ENCODE measurements at regions not wholly inside any gene's neighbourhood (a gene's known extent, or its start where the extent isn't known, plus 50 kb on each side); places are given as distances from the start of the nearest gene placed in this dataset.

- 34 to 35% methylated on average over 7 of the region's 7 CpGs for WGBS, 2 donors
- no peak overlapping the region for H3K27ac ChIP-seq (ENCODE audit: low read depth in 1 of 2, low read length in 1 of 2)
- H3K36me3 ChIP-seq (ENCODE audit: control insufficient read depth in 4 of 4, insufficient read depth in 4 of 4, low read length in 4 of 4) = no peaks in the 10 kb centered on the region
- peak in 2 of 3 donors; percentile 12 to 25 for DNase-seq
- no peak overlapping the region for H3K4me3 ChIP-seq
- peaks cover 0 to 8% (median 0%) of the 10 kb centered on the region in 5 donors for H3K4me1 ChIP-seq (ENCODE audit: control insufficient read depth in 5 of 5, insufficient read depth in 5 of 5, low read length in 5 of 5)
- no peak for ATAC-seq (ENCODE audit: insufficient read depth, low FRiP score)
- no peak overlapping the region for H3K9ac ChIP-seq (ENCODE audit: insufficient read depth in 1 of 2, low read length in 2 of 2)
- H3K9me3 ChIP-seq (ENCODE audit: control insufficient read depth in 4 of 4, insufficient read depth in 3 of 4, low read length in 3 of 4) = no peaks in the 10 kb centered on the region
- TF ChIP-seq CTCF (IDR thresholded peaks at IDR 0.05; ENCODE audit: control extremely low read depth, extremely low read depth) = no peak
- H3K27me3 ChIP-seq (ENCODE audit: control insufficient read depth in 3 of 3, insufficient read depth in 3 of 3, low read length in 2 of 3) = no peaks in the 10 kb centered on the region
Observed at GRCh38 chr15:53448232-53449015, 311.0 kb downstream of the WDR72 start.

GRCh38 chr15:53447742-53448141 lies 311.7 kb downstream of the WDR72 start:
- no peak overlapping the region for H3K4me3 ChIP-seq
- WGBS, 2 donors = 80 to 86% methylated on average over 1 of the region's 1 CpG
- no peak overlapping the region for H3K9ac ChIP-seq (ENCODE audit: insufficient read depth in 1 of 2, low read length in 2 of 2)
- peaks cover 0 to 8% (median 0%) of the 10 kb centered on the region in 5 donors for H3K4me1 ChIP-seq (ENCODE audit: control insufficient read depth in 5 of 5, insufficient read depth in 5 of 5, low read length in 5 of 5)
- no peak for DNase-seq
- H3K27me3 ChIP-seq (ENCODE audit: control insufficient read depth in 3 of 3, insufficient read depth in 3 of 3, low read length in 2 of 3) = no peaks in the 10 kb centered on the region
- no peaks in the 10 kb centered on the region for H3K36me3 ChIP-seq (ENCODE audit: control insufficient read depth in 4 of 4, insufficient read depth in 4 of 4, low read length in 4 of 4)
- no peaks in the 10 kb centered on the region for H3K9me3 ChIP-seq (ENCODE audit: control insufficient read depth in 4 of 4, insufficient read depth in 3 of 4, low read length in 3 of 4)
- no peak for TF ChIP-seq CTCF (IDR thresholded peaks at IDR 0.05; ENCODE audit: control extremely low read depth, extremely low read depth)
- no peak for ATAC-seq (ENCODE audit: insufficient read depth, low FRiP score)
- H3K27ac ChIP-seq (ENCODE audit: low read depth in 1 of 2, low read length in 1 of 2) = no peak overlapping the region

GRCh38 chr15:53447053-53447574 lies 312.3 kb downstream of the WDR72 start:
- Histone ChIP-seq H3K9ac (ENCODE audit: insufficient read depth in 1 of 2, low read length in 2 of 2) (no peak overlapping the region), H3K27me3 (ENCODE audit: control insufficient read depth in 3 of 3, insufficient read depth in 3 of 3, low read length in 2 of 3) (no peaks in the 10 kb centered on the region), H3K36me3 (ENCODE audit: control insufficient read depth in 4 of 4, insufficient read depth in 4 of 4, low read length in 4 of 4) (no peaks in the 10 kb centered on the region), H3K4me1 (ENCODE audit: control insufficient read depth in 5 of 5, insufficient read depth in 5 of 5, low read length in 5 of 5) (peaks cover 0 to 8% (median 0%) of the 10 kb centered on the region in 5 donors), H3K4me3 (no peak overlapping the region), H3K27ac (ENCODE audit: low read depth in 1 of 2, low read length in 1 of 2) (no peak overlapping the region), H3K9me3 (ENCODE audit: control insufficient read depth in 4 of 4, insufficient read depth in 3 of 4, low read length in 3 of 4) (no peaks in the 10 kb centered on the region)
- no peak for TF ChIP-seq CTCF (IDR thresholded peaks at IDR 0.05; ENCODE audit: control extremely low read depth, extremely low read depth)
- ATAC-seq (ENCODE audit: insufficient read depth, low FRiP score) = no peak
- WGBS, 2 donors = 74 to 84% methylated on average over 2 of the region's 2 CpGs
- no peak for DNase-seq

Data from lung (tissue), 11 donors.